Endothelial cell of umbilical vein (primary cell): ENCODE measurements at regions not wholly inside any gene's neighbourhood (a gene's known extent, or its start where the extent isn't known, plus 50 kb on each side); places are given as distances from the start of the nearest gene placed in this dataset.

Experiments used
- BruUV-seq: library from RNA; stranded (reverse); fragments of 400-500 nt; replicated peaks from 2 replicates; lab custom pipeline; 2021; lab: Mats Ljungman, UMichigan
- CTCF ChIA-PET: fragments of 300-600, 350-600 bp; sonication (Branson Sonifier 250); formaldehyde crosslinking; loops from one replicate; lab custom pipeline; 2021; ENCODE audit warnings: antibody characterized with exemption, inconsistent platforms; lab: Charles Lee
- POLR2A ChIA-PET: fragments of 300-600, 350-600 bp; sonication (Branson Sonifier 250); formaldehyde crosslinking; loops from one replicate; lab custom pipeline; 2021; ENCODE audit warnings: antibody characterized with exemption, inconsistent platforms; lab: Charles Lee
- DNase-seq: peaks from one replicate; pipeline ENCODE4 v3.0.0-alpha.2; 2011; ENCODE audit warnings: low read depth, low spot score
- FAIRE-seq: peaks from 2 replicates; lab custom pipeline; 2011; peaks lifted over from hg19 to GRCh38; lab: Jason Lieb, UNC
- H2AFZ ChIP-seq: 2 replicates; pipeline ENCODE4 v1.6.0; 2012; ENCODE audit warnings: low read depth, low read length, control low read depth, inconsistent platforms
- H3K27ac ChIP-seq: 2 replicates; pipeline ENCODE4 v1.5.1; 2011; ENCODE audit warnings: low read depth, mild to moderate bottlenecking, control low read depth, low read length, moderate library complexity; ENCODE audit not compliant: insufficient read depth
- H3K27me3 ChIP-seq, 2 experiments: 2 replicates each; pipeline versions ENCODE4 v1.6.0 to v1.6.1; 2011; ENCODE audit warnings: low read length in 2 of 2, mixed read lengths in 1 of 2; ENCODE audit not compliant: control insufficient read depth in 2 of 2, insufficient read depth in 2 of 2
- H3K36me3 ChIP-seq, 2 experiments: 2 replicates in 1 of 2; 3 replicates in 1 of 2; pipeline ENCODE4 v1.5.1; 2011; ENCODE audit warnings: low read length in 2 of 2, mild to moderate bottlenecking in 1 of 2, moderate library complexity in 1 of 2; ENCODE audit not compliant: control insufficient read depth in 2 of 2, insufficient read depth in 2 of 2; ENCODE audit errors: extremely low read depth in 1 of 2
- H3K4me1 ChIP-seq: 3 replicates; pipeline ENCODE4 v1.5.1; 2011; ENCODE audit warnings: mild to moderate bottlenecking, low read length; ENCODE audit not compliant: control insufficient read depth, insufficient read depth; ENCODE audit errors: extremely low read depth
- H3K4me2 ChIP-seq: 2 replicates; pipeline ENCODE4 v1.6.1; 2011; ENCODE audit warnings: low read length, control low read depth, mixed read lengths; ENCODE audit not compliant: insufficient read depth
- H3K4me3 ChIP-seq, 3 experiments: fragments of 200-600 bp in 1 of 3; sonication (generic), shearing (Covaris generic) in 1 of 3; replicated peaks in 1 of 3; 2 replicates each; pipeline ENCODE4 v1.5.1; 2011 to 2016; ENCODE audit warnings: control low read depth in 3 of 3, low read length in 3 of 3, mild to moderate bottlenecking in 2 of 3, inconsistent platforms in 1 of 3, low read depth in 1 of 3, moderate library complexity in 1 of 3; ENCODE audit not compliant: insufficient read depth in 1 of 3
- H3K79me2 ChIP-seq: 2 replicates; pipeline ENCODE4 v1.6.0; 2012; ENCODE audit warnings: low read length, inconsistent platforms; ENCODE audit not compliant: control insufficient read depth, insufficient read depth
- H3K9ac ChIP-seq: replicated peaks from 2 replicates; pipeline ENCODE3; 2011; ENCODE audit warnings: low read length, control low read depth; ENCODE audit not compliant: insufficient read depth; ENCODE audit errors: extremely low read depth
- H3K9me1 ChIP-seq: replicated peaks from 3 replicates; pipeline ENCODE4 v1.6.0; 2011; ENCODE audit warnings: mild to moderate bottlenecking, low read length; ENCODE audit not compliant: control insufficient read depth, insufficient read depth; ENCODE audit errors: extremely low read depth
- H3K9me3 ChIP-seq: replicated peaks from 2 replicates; pipeline ENCODE4 v1.5.1; 2012; ENCODE audit warnings: low read length, inconsistent platforms; ENCODE audit not compliant: control insufficient read depth, insufficient read depth
- H4K20me1 ChIP-seq: replicated peaks from 2 replicates; pipeline ENCODE3; 2011; ENCODE audit warnings: mild to moderate bottlenecking, low read length; ENCODE audit not compliant: control insufficient read depth, insufficient read depth; ENCODE audit errors: extremely low read depth
- CTCF ChIP-seq, 2 donors: IDR thresholded peaks; 1 replicate in 1 of 2; 2 replicates in 1 of 2; pipeline ENCODE4 v1.5.1; 2011; ENCODE audit warnings: low read length in 2 of 2, mild to moderate bottlenecking in 2 of 2, moderate library complexity in 2 of 2, control low read depth in 1 of 2, inconsistent platforms in 1 of 2, low read depth in 1 of 2; ENCODE audit not compliant: insufficient read depth in 1 of 2; ENCODE audit errors: extremely low read depth in 1 of 2
- EZH2 ChIP-seq: IDR thresholded peaks from 2 replicates; pipeline ENCODE4 v1.6.1; 2012; ENCODE audit warnings: borderline replicate concordance, low read depth, mild to moderate bottlenecking, moderate library complexity, low read length, inconsistent platforms; ENCODE audit not compliant: severe bottlenecking
- FOS ChIP-seq: IDR thresholded peaks from 2 replicates; pipeline ENCODE4 v1.6.1; 2011; ENCODE audit warnings: mild to moderate bottlenecking, low read length, moderate library complexity, borderline replicate concordance; ENCODE audit not compliant: insufficient read depth
- GATA2 ChIP-seq: IDR thresholded peaks from 2 replicates; pipeline ENCODE4 v1.7.0; 2011; ENCODE audit warnings: low read depth, mild to moderate bottlenecking, moderate library complexity, mixed read lengths, low read length; ENCODE audit not compliant: insufficient read length, insufficient read depth
- JUN ChIP-seq: IDR thresholded peaks from 2 replicates; pipeline ENCODE4 v1.6.1; 2011; ENCODE audit warnings: borderline replicate concordance, low read depth; ENCODE audit not compliant: insufficient read length, insufficient read depth
- MAX ChIP-seq: IDR thresholded peaks from 2 replicates; pipeline ENCODE4 v1.6.1; 2011; ENCODE audit not compliant: insufficient read depth, insufficient read length
- MYC ChIP-seq: IDR thresholded peaks from one replicate; pipeline ENCODE4 v1.6.1; 2011; ENCODE audit warnings: mild to moderate bottlenecking, low read depth, low read length
- POLR2A ChIP-seq: IDR thresholded peaks from 2 replicates; pipeline ENCODE4 v1.6.1; 2012; ENCODE audit warnings: low read depth, mild to moderate bottlenecking, control low read depth, low read length
- POLR2AphosphoS5 ChIP-seq: IDR thresholded peaks from 2 replicates; pipeline ENCODE4 v1.6.1; 2012; ENCODE audit warnings: low read depth, mild to moderate bottlenecking, control low read depth, low read length, moderate library complexity; ENCODE audit not compliant: insufficient read depth
- dilution Hi-C: fragments of 300-500 bp; cut with MboI; formaldehyde crosslinking; loops from one replicate; pipeline ENCODE4 v1.15.0; 2019; ENCODE audit warnings: low sequenced_read_pairs; ENCODE audit not compliant: extremely low pct_ligation_motif_present
- intact Hi-C: fragments of 100-400 bp; cut with micrococcal nuclease; formaldehyde crosslinking; loops from one replicate; pipeline ENCODE4 v1.10.0; 2022

GRCh38 chr5:100252944-100253343, 282.2 kb upstream of the FAM174A start:
- CTCF ChIA-PET = interaction anchor here (1.1 kb wide), 1 partner anchor 17 kb away, joined by 3 read pairs; no protein-coding TSS in a partner anchor
- intact Hi-C loops (no loop called here), dilution Hi-C loops (no loop called here)
- Histone ChIP-seq H3K4me1 (no peaks in the 10 kb centered on the region), H3K4me2 (no peak overlapping the region), H3K36me3 (no peaks in the 10 kb centered on the region), H3K9ac (no peak overlapping the region), H2AFZ (no peak overlapping the region), H3K9me1 (no peaks in the 10 kb centered on the region), H3K79me2 (no peaks in the 10 kb centered on the region), H3K27ac (no peak overlapping the region), H3K9me3 (no peaks in the 10 kb centered on the region), H3K27me3 (no peaks in the 10 kb centered on the region), H3K4me3 (no peak overlapping the region), H4K20me1 (no peaks in the 10 kb centered on the region)
- no peak for DNase-seq
- POLR2A ChIA-PET = no interaction called here
- FAIRE-seq = no peak
- TF ChIP-seq JUN (no peak), POLR2AphosphoS5 (no peak), EZH2 (no peak), MAX (no peak), MYC (no peak), FOS (no peak), POLR2A (no peak), CTCF (IDR thresholded peaks at IDR 0.05; ENCODE audit: extremely low read depth in 1 of 2, insufficient read depth in 1 of 2, low read depth in 1 of 2, low read length in 2 of 2) (no peak), GATA2 (no peak)
- no TSS peak for BruUV-seq
